Umbilical cord (tissue), 1 donor: ENCODE measurements at regions not wholly inside any gene's neighbourhood (a gene's known extent, or its start where the extent isn't known, plus 50 kb on each side); places are given as distances from the start of the nearest gene placed in this dataset.
"Not testable (repeated sequence)": the region's sequence is repeated elsewhere in the genome, so short reads cannot be mapped to it uniquely, and the experiment has no call there.

ENCODE experiments used
- DNase-seq: peaks from one replicate; pipeline ENCODE4 v3.0.0-alpha.2; 2015; ENCODE audit warnings: low spot score

DNA sequence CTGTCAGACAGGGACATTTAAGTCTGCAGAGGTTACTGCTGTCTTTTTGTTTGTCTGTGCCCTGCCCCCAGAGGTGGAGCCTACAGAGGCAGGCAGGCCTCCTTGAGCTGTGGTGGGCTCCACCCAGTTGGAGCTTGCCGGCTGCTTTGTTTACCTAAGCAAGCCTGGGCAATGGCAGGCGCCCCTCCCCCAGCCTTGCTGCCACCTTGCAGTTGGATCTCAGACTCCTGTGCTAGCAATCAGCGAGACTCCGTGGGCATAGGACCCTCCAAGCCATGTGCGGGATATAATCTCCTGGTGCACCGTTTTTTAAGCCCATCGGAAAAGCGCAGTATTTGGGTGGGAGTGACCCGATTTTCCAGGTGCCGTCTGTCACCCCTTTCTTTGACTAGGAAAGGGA, 147.0 kb upstream of the ELL2 start:
- not testable (repeated sequence) for DNase-seq

DNA sequence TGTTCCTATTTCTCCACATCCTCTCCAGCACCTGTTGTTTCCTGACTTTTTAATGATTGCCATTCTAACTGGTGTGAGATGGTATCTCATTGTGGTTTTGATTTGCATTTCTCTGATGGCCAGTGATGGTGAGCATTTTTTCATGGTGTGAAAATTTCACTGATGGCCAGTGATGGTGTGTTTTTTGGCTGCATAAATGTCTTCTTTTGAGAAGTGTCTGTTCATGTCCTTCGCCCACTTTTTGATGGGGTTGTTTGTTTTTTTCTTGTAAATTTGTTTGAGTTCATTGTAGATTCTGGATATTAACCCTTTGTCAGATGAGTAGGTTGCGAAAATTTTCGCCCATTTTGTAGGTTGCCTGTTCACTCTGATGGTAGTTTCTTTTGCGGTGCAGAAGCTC, 142.2 kb upstream of the ELL2 start:
- DNase-seq = not testable (repeated sequence)

GRCh38 chr5:96101358-96102089, 139.9 kb upstream of the ELL2 start:
- DNase-seq = no peak

DNA sequence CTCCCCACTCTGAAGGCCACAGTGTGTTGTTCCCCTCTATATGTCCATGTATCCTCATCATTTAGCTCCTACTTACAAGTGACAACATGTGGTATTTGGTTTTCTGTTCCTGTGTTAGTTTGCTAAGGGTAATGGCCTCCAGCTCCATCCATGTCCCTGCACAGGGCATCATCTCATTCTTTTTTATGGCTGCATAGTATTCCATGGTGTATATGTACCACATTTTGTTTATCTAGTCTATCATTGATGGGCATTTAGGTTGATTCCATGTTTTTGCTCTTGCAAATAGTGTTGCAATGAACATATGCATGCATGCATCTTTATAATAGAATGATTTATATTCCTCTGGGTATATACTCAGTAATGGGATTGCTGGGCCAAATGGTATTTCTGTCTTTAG, 135.8 kb upstream of the ELL2 start:
- not testable (repeated sequence) for DNase-seq

- DNase-seq = no peak
These were observed 135.1 kb upstream of the ELL2 start for GRCh38 chr5:96096724-96097123.

DNA sequence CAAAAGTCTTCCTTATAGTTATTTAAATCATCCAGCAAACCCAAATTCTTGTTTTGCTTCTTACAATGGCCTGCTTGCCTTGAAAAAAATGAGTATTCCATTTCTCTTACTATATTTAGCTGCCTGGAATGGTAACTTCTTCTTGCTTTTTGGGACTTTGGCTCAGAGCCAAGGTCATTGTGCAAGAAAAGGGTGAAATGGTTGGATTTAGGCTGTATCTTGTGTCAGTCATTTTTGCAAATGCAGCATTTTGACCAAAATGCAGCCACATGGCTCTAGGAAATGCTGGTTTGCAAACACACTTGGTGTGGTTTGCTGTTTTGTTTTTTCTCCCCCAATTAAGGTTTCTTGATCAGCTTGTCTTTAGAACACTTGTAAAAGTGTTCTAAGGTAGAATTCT, 133.3 kb upstream of the ELL2 start:
- no peak for DNase-seq

- DNase-seq = no peak
These were observed 132.3 kb upstream of the ELL2 start for GRCh38 chr5:96093890-96094381.

DNA sequence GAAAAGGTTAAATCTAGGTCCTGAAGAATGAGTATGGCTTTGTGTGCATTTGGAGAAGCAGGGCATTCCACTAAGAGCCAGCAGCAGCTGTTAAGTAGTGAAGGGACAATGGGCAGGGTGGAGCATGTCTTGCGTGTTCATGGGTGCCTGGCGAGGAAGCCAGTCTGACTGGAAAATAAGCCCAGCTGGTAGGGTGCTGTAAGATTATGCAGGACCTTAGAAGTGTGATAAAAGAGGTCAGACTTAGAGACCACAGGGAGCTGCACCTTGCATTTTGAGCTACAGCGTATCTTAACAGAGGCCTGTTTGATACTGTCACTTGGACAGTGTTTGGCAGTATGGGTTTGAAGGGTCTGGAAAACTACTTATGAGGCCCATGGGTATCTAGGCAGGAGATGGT, 131.7 kb upstream of the ELL2 start:
- DNase-seq = no peak

DNA sequence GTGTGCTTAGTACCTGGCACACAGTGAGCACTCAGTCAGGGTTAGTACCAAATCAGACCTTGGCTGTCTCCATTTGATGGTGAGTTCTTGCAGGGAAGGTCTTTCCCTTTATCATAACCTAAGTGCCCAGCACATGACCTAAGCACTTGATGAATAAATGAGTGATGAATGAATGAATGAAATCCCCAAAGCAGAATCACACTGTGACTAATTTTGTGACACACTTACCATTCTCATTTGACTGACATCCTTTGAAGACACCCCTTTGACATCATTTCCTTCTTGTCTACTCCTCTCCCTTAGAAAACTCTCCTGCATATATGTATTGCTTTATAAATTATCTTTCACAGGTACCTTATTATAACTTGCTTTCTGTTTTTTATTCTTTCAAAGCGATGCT, 130.2 kb upstream of the ELL2 start:
- DNase-seq = no peak

DNA sequence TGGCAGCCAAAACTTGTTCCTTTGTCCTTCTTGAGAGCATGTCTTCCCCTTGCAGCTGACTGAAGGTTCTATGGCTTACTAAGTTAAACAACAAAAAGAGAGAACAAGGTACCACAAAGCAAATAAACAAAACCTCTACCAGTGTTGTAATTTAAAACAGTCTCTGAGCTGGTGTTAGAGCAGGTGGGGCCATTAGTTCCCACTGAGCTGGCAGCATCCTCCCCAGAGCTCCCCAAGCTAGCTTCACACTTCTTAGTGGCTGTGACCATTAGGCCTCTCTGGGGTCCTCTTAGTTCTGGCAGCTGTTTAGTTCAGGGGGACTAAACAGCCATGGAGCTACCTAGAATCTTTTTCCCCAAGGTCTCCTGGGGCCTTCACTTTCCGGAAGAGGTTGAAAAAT, 128.6 kb upstream of the ELL2 start:
- DNase-seq = no peak

GRCh38 chr5:96088706-96089498, 127.3 kb upstream of the ELL2 start:
- DNase-seq = peak; percentile 65

DNA sequence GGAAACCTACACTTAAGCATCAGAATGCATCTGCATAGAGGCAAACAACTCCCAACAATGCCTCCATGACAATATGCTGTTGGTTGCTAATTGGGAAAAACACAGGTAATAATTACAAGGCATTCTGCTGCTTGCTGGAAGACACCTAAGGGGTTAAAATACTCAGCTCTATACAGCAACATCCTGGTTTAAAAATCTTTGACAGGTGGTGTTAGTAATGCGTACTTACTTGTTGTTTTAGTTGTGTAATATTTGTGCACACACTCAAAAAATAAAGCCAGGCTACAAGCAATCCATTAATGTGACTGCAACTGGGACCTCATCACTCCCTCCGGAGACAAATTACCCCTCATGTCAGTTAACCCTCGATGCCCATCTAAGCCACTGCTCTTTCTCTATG, 126.3 kb upstream of the ELL2 start:
- no peak for DNase-seq

- DNase-seq = no peak
These were observed 123.3 kb upstream of the ELL2 start for GRCh38 chr5:96084874-96085506.

GRCh38 chr5:96083361-96083881, 121.8 kb upstream of the ELL2 start:
- DNase-seq = peak; percentile 27

GRCh38 chr5:96081276-96081858, 119.7 kb upstream of the ELL2 start:
- DNase-seq = no peak

GRCh38 chr5:96080557-96080956, 118.9 kb upstream of the ELL2 start:
- DNase-seq = no peak

- DNase-seq = no peak
These were observed 118.3 kb upstream of the ELL2 start for GRCh38 chr5:96079962-96080361.

DNA sequence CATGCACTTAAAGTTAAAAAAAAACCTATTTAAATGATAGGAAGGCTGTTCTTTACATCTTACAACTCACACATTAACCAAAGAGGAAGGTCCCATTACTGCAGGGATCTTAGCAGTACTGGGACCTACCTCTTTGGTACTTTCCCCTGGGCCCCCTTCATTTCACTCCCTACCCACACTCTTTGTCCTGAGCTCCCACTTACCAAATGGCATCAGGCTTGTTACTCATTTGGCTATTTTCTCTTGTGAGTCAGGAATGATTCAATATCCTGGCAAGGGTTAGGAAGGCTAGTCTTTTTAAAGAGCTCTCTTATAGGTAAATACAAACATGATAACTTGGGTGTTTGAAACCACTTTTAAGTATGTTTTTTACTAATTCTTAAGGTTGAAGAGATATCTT, 117.4 kb upstream of the ELL2 start:
- no peak for DNase-seq

DNA sequence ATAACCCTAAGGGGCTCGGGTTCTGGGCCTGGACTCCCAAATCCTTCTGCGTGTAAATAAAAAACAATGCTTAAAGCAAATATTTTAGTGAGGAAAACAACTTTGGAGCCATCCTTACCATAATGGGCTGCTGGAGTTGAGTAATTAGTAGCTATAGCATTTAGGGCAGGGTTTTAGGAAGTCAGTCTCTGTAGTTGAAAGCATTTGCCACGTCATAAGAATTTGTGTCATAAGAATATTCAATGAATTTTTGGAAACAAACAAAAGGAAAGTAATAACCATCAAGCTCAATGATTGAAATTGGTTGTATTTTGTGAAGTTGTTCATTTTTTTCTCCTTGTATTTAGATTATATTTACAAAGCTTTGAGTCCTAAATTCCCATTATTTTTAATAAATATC, 114.8 kb upstream of the ELL2 start:
- DNase-seq = no peak

DNA sequence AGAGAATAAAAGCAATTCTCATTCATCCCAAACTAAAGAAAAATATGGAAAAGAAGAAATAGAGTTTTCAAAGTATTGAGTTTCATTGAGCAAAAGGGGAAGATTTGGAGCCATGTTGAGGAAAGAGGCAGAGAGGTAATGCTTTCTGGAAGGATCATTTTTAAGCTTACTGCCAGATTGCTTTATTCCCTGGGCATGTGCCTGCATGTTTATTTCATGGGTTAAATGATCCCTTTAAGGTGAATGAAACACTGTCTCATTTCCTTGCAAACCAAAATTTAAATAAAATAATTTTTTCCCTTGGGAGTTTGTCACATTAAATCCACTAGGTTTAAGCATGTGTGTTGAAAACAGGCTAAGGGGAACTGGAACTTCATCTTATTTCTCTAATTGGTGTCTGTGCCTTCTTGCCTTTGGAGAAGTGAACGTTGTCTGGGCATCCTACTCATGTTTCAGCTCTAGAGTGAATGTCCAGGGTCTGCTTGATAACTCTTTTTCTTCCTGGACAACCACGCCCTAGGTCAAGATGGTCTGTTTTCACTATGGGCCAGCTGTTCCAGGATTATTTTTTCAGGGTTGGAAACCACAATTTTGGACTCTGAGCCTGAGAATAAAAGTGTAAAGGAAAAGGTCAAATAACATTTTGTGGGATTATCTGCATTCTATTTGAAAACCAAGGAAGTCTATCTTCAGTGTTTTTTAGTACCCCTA, 114.1 kb upstream of the ELL2 start:
- no peak for DNase-seq

- no peak for DNase-seq
These were observed 113.2 kb upstream of the ELL2 start for GRCh38 chr5:96074870-96075269.
